ENCODE measurements at regions not wholly inside any gene's neighbourhood (a gene's known extent, or its start where the extent isn't known, plus 50 kb on each side); places are given as distances from the start of the nearest gene placed in this dataset.

DNA sequence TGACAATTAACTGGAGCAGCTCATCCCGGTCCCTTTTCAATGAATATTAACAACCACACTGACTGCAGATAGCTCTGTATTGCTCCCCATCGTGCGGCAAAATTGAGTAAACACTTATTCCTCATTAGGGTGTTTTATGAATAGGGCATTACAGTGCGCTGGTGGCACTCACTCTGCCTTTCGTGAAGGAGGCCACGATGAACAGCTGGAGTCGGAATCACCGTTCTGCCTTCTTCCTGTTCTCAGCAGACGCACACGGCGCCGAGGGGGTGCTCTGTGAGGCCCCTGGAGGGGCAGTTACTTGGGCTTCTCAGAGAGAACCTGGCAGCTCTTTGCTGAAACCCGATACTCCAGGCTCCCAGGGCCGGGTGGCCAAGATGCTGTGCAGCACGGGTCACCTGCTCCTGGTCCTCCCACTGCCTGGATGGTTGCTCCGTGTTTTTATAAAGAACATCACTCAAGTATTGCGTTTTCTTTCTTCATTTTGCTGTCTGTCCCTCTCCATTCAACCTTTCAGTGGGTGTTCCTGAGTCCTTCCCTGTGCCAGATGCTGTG lies 241.9 kb downstream of the GLRX3 start:
- DNase-seq (ENCODE audit: insufficient read length, low spot score) (no peak), FAIRE-seq (no peak)
- TF ChIP-seq, protein P1, sequence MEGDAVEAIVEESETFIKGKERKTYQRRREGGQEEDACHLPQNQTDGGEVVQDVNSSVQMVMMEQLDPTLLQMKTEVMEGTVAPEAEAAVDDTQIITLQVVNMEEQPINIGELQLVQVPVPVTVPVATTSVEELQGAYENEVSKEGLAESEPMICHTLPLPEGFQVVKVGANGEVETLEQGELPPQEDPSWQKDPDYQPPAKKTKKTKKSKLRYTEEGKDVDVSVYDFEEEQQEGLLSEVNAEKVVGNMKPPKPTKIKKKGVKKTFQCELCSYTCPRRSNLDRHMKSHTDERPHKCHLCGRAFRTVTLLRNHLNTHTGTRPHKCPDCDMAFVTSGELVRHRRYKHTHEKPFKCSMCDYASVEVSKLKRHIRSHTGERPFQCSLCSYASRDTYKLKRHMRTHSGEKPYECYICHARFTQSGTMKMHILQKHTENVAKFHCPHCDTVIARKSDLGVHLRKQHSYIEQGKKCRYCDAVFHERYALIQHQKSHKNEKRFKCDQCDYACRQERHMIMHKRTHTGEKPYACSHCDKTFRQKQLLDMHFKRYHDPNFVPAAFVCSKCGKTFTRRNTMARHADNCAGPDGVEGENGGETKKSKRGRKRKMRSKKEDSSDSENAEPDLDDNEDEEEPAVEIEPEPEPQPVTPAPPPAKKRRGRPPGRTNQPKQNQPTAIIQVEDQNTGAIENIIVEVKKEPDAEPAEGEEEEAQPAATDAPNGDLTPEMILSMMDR (IDR thresholded peaks at IDR 0.05; ENCODE audit: insufficient read depth, missing control alignments): no peak

DNA sequence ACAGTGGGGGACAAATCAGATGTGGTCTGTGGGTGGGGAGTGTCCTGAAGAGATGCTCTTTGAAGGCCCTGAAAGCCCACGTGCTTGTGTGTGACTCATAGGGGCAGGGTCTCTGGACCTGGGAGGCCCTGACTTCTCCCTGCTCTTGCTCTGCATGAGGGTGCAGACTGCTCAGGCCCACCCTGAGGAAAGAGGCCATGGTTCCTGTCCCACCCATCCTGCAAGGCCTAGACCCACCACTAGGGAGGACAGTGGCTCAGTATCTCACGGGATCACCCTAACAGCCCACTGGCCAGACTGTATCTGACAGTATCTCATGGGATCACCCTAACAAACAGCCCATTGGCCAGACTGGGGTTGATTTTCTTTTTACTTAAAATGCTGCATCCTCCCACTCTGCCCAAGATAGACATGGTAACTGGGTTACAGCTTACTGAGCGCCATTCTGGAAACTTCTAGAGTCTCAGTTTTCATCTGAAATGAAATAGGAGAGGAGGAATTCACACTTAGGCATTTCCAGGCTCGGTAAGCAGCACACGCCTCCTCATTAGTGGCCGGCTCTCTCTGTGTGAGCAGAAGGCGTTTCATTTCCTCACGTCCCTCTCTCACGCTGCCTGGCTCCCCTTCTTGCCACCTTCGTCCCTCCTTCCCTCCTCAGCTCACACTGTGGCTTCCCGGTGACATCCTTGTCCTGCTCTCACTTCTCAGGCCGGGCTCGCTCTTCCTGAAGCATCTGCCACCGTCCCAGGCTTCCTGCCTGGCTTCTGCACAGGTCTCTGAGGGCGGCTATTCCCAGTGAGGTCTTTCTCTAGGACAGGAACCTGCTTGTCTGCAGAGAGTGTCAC lies 242.6 kb downstream of the GLRX3 start:
- FAIRE-seq (no peak), DNase-seq (ENCODE audit: insufficient read length, low spot score) (no peak)
- TF ChIP-seq, protein P1 (IDR thresholded peaks at IDR 0.05; ENCODE audit: insufficient read depth, missing control alignments): no peak

DNA sequence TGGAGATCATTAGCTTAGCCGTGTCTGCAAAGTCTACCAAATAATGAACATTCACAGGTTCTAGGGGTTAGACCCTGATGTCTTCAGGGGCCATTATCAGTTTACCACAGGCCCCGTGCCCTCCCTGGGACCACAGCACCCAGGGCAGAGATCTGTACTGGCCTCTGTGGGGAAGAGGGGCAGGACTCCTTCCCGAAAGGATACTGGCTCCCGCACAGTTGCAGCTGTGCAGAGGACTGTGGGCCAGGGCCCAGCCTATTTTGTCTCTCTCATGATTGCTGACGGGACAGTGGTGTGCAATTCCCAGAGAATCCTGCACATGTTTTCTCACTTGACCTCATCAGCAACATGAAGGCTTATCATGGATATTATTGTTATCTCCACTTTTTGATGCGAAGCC lies 243.9 kb downstream of the GLRX3 start:
- TF ChIP-seq, protein P1 (IDR thresholded peaks at IDR 0.05; ENCODE audit: insufficient read depth, missing control alignments): no peak
- FAIRE-seq (no peak), DNase-seq (ENCODE audit: insufficient read length, low spot score) (no peak)

DNA sequence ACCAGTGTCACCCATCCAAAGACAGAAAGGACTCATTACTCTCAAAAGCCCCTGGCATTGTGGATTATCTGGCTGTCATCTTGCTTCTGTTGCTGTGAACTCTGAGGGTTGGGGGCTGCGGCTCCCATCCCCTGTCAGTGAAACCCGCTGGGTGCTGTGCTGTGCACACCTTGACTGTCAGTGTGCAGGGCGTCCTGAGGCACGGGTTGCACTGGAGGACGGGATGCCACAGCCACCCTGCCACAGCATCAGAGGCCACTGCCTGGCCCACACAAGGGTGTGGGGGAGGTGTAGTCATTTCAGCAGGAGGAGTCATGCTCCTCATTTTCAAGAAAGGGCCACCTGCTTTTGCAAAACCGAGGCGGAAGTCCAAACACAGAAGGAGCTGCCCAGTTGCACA lies 245.8 kb downstream of the GLRX3 start:
- FAIRE-seq (no peak), DNase-seq (ENCODE audit: insufficient read length, low spot score) (no peak)
- TF ChIP-seq, protein P1 (IDR thresholded peaks at IDR 0.05; ENCODE audit: insufficient read depth, missing control alignments): no peak

DNA sequence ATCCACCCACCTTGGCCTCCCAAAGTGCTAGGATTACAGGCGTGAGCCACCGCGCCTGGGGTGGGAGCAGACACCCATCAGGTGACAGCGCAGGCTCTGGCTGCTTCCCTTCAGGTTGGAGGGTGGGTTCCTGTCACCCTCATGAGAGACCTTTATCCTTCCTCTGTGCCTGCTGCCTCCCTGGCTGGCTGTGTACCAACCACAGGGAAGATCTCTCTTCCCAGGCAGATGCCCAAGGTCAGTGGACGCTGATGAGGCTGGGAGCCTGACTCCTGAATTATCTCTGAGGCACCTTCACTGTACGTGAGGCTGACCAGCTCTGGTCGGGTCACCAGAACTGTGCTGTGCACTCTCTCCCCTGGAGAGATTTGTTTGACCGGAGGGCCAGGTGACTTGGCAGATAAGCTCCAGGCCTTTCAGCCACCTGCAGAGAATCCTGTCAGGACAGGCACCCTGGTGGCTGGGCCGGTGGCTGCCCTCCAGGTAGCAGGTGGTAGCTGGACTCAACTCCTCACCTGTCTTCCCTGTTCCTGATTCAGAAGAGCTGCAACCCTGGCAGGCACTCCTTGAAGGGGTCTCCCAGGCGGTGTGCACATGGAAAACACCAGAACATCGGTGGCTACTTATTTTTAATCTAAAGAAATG lies 251.9 kb downstream of the GLRX3 start:
- TF ChIP-seq, protein P1 (IDR thresholded peaks at IDR 0.05; ENCODE audit: insufficient read depth, missing control alignments): no peak
- FAIRE-seq: no peak

DNA sequence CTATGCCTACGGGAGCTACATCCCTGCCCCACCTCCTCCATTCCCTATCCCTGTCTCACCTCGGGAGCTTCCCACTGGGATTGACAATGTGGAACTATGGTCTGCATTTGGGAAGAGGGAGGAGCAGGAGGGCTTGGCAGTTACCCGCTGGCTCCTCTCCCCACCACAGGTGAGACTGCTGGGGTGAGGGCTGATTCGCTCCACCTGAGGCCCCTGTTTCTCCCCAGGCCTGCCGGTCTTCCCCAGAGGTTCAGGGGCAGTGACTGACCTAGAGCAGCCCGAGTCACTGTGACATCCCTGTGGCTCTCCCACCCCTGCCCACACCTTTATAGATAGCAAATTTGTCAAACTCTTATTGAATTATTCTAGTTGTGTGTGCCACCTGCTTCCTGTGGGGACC lies 252.6 kb downstream of the GLRX3 start:
- TF ChIP-seq, protein P1 (IDR thresholded peaks at IDR 0.05; ENCODE audit: insufficient read depth, missing control alignments): no peak
- DNase-seq (ENCODE audit: insufficient read length, low spot score) (no peak), FAIRE-seq (no peak)

More for the DNA sequence above, 251.9 kb downstream of the GLRX3 start:
- no peak for DNase-seq (ENCODE audit: insufficient read length, low spot score)

Measured in D721Med (cell line).